ENCODE measurements at regions not wholly inside any gene's neighbourhood (a gene's known extent, or its start where the extent isn't known, plus 50 kb on each side); places are given as distances from the start of the nearest gene placed in this dataset.

- Mint-ChIP-seq H3K4me1 (no peaks in the 10 kb centered on the region), H3K27ac (no peak overlapping the region), H3K4me3 (no peak overlapping the region)
Observed at GRCh38 chr13:78190296-78190695, 271.7 kb upstream of the EDNRB start.

GRCh38 chr13:78187781-78188180 lies 269.1 kb upstream of the EDNRB start:
- no peak for DNase-seq
- no peak overlapping the region for H3K27ac Mint-ChIP-seq
- peaks cover 9% of the 10 kb centered on the region for H3K27me3 Mint-ChIP-seq
- H3K4me3 Mint-ChIP-seq = no peak overlapping the region
- H3K4me1 Mint-ChIP-seq = no peaks in the 10 kb centered on the region
- no peaks in the 10 kb centered on the region for H3K9me3 Mint-ChIP-seq
- no peaks in the 10 kb centered on the region for H3K36me3 Mint-ChIP-seq

More at GRCh38 chr13:78190296-78190695, 271.7 kb upstream of the EDNRB start:
- no peak for DNase-seq
- Mint-ChIP-seq H3K27me3 (peaks cover 17% of the 10 kb centered on the region), H3K9me3 (no peaks in the 10 kb centered on the region), H3K36me3 (no peaks in the 10 kb centered on the region)

- Mint-ChIP-seq H3K4me1 (no peaks in the 10 kb centered on the region), H3K27me3 (peaks cover 4% of the 10 kb centered on the region), H3K36me3 (no peaks in the 10 kb centered on the region), H3K27ac (no peak overlapping the region), H3K9me3 (no peaks in the 10 kb centered on the region), H3K4me3 (no peak overlapping the region)
- DNase-seq = no peak
Observed at GRCh38 chr13:78185700-78186099, 267.1 kb upstream of the EDNRB start.

- no peaks in the 10 kb centered on the region for H3K4me1 Mint-ChIP-seq
- no peaks in the 10 kb centered on the region for H3K9me3 Mint-ChIP-seq
- no peak for DNase-seq
- peaks cover 4% of the 10 kb centered on the region for H3K27me3 Mint-ChIP-seq
- H3K4me3 Mint-ChIP-seq = no peak overlapping the region
- H3K36me3 Mint-ChIP-seq = no peaks in the 10 kb centered on the region
- no peak overlapping the region for H3K27ac Mint-ChIP-seq
Observed at GRCh38 chr13:78183732-78184131, 265.1 kb upstream of the EDNRB start.

- H3K4me3 Mint-ChIP-seq = no peak overlapping the region
- no peaks in the 10 kb centered on the region for H3K36me3 Mint-ChIP-seq
- peaks cover 4% of the 10 kb centered on the region for H3K27me3 Mint-ChIP-seq
- no peaks in the 10 kb centered on the region for H3K4me1 Mint-ChIP-seq
- no peak overlapping the region for H3K27ac Mint-ChIP-seq
- DNase-seq = no peak
- H3K9me3 Mint-ChIP-seq = no peaks in the 10 kb centered on the region
Observed at GRCh38 chr13:78182813-78183212, 264.2 kb upstream of the EDNRB start.

GRCh38 chr13:78177306-78177705 lies 258.7 kb upstream of the EDNRB start:
- Mint-ChIP-seq H3K4me3 (no peak overlapping the region), H3K27me3 (peaks cover 8% of the 10 kb centered on the region), H3K4me1 (no peaks in the 10 kb centered on the region), H3K36me3 (no peaks in the 10 kb centered on the region), H3K27ac (no peak overlapping the region), H3K9me3 (peaks cover 2% of the 10 kb centered on the region)
- DNase-seq = no peak

GRCh38 chr13:78176880-78177279 lies 258.2 kb upstream of the EDNRB start:
- Mint-ChIP-seq H3K27me3 (peaks cover 12% of the 10 kb centered on the region), H3K27ac (no peak overlapping the region), H3K9me3 (peaks cover 2% of the 10 kb centered on the region), H3K4me3 (no peak overlapping the region), H3K4me1 (no peaks in the 10 kb centered on the region), H3K36me3 (no peaks in the 10 kb centered on the region)
- DNase-seq = no peak

GRCh38 chr13:78169386-78169785 lies 250.8 kb upstream of the EDNRB start:
- peaks cover 4% of the 10 kb centered on the region for H3K9me3 Mint-ChIP-seq
- H3K4me3 Mint-ChIP-seq = no peak overlapping the region
- H3K27ac Mint-ChIP-seq = no peak overlapping the region
- peaks cover 9% of the 10 kb centered on the region for H3K27me3 Mint-ChIP-seq
- H3K36me3 Mint-ChIP-seq = no peaks in the 10 kb centered on the region
- H3K4me1 Mint-ChIP-seq = no peaks in the 10 kb centered on the region
- DNase-seq = no peak

- Mint-ChIP-seq H3K27me3 (peaks cover 9% of the 10 kb centered on the region), H3K9me3 (peaks cover 4% of the 10 kb centered on the region), H3K4me1 (no peaks in the 10 kb centered on the region), H3K4me3 (no peak overlapping the region), H3K27ac (no peak overlapping the region), H3K36me3 (no peaks in the 10 kb centered on the region)
- DNase-seq = no peak
Observed at GRCh38 chr13:78168981-78169380, 250.3 kb upstream of the EDNRB start.

GRCh38 chr13:78161266-78161665 lies 242.6 kb upstream of the EDNRB start:
- Mint-ChIP-seq H3K27ac (no peak overlapping the region), H3K4me3 (no peak overlapping the region), H3K9me3 (no peaks in the 10 kb centered on the region), H3K4me1 (peaks cover 3% of the 10 kb centered on the region), H3K27me3 (peaks cover 12% of the 10 kb centered on the region), H3K36me3 (no peaks in the 10 kb centered on the region)
- DNase-seq = no peak

- peaks cover 12% of the 10 kb centered on the region for H3K27me3 Mint-ChIP-seq
- peaks cover 3% of the 10 kb centered on the region for H3K4me1 Mint-ChIP-seq
- no peaks in the 10 kb centered on the region for H3K9me3 Mint-ChIP-seq
- no peak overlapping the region for H3K27ac Mint-ChIP-seq
- DNase-seq = no peak
- H3K36me3 Mint-ChIP-seq = no peaks in the 10 kb centered on the region
- no peak overlapping the region for H3K4me3 Mint-ChIP-seq
Observed at GRCh38 chr13:78160793-78161192, 242.2 kb upstream of the EDNRB start.

GRCh38 chr13:78152415-78152814 lies 233.8 kb upstream of the EDNRB start:
- Mint-ChIP-seq H3K4me3 (no peak overlapping the region), H3K27ac (no peak overlapping the region), H3K36me3 (peaks cover 2% of the 10 kb centered on the region), H3K4me1 (no peaks in the 10 kb centered on the region), H3K9me3 (peaks cover 2% of the 10 kb centered on the region), H3K27me3 (no peaks in the 10 kb centered on the region)
- DNase-seq = no peak

GRCh38 chr13:78147905-78148304 lies 229.3 kb upstream of the EDNRB start:
- Mint-ChIP-seq H3K4me3 (no peak overlapping the region), H3K27ac (no peak overlapping the region), H3K27me3 (no peaks in the 10 kb centered on the region), H3K9me3 (no peaks in the 10 kb centered on the region), H3K4me1 (no peaks in the 10 kb centered on the region), H3K36me3 (no peaks in the 10 kb centered on the region)
- DNase-seq = no peak

- DNase-seq = no peak
- no peaks in the 10 kb centered on the region for H3K36me3 Mint-ChIP-seq
Observed at GRCh38 chr13:78145276-78145675, 226.6 kb upstream of the EDNRB start.

GRCh38 chr13:78139765-78140164 lies 221.1 kb upstream of the EDNRB start:
- H3K4me1 Mint-ChIP-seq = peaks cover 5% of the 10 kb centered on the region
- no peaks in the 10 kb centered on the region for H3K36me3 Mint-ChIP-seq
- no peak for DNase-seq
- no peak overlapping the region for H3K4me3 Mint-ChIP-seq
- H3K27ac Mint-ChIP-seq = no peak overlapping the region
- H3K9me3 Mint-ChIP-seq = no peaks in the 10 kb centered on the region
- H3K27me3 Mint-ChIP-seq = no peaks in the 10 kb centered on the region

More at GRCh38 chr13:78145276-78145675, 226.6 kb upstream of the EDNRB start:
- H3K4me1 Mint-ChIP-seq = no peaks in the 10 kb centered on the region
- H3K27ac Mint-ChIP-seq = no peak overlapping the region
- no peaks in the 10 kb centered on the region for H3K9me3 Mint-ChIP-seq
- H3K4me3 Mint-ChIP-seq = no peak overlapping the region
- no peaks in the 10 kb centered on the region for H3K27me3 Mint-ChIP-seq

- no peak for DNase-seq
- H3K27me3 Mint-ChIP-seq = no peaks in the 10 kb centered on the region
- H3K36me3 Mint-ChIP-seq = no peaks in the 10 kb centered on the region
- no peaks in the 10 kb centered on the region for H3K9me3 Mint-ChIP-seq
- no peak overlapping the region for H3K27ac Mint-ChIP-seq
- H3K4me3 Mint-ChIP-seq = no peak overlapping the region
- H3K4me1 Mint-ChIP-seq = peaks cover 5% of the 10 kb centered on the region
Observed at GRCh38 chr13:78138756-78139155, 220.1 kb upstream of the EDNRB start.

Data from activated naive CD8-positive, alpha-beta T cell treated with anti-CD3 and anti-CD28 coated beads for 36 hours (primary cell).